ENCODE measurements at regions not wholly inside any gene's neighbourhood (a gene's known extent, or its start where the extent isn't known, plus 50 kb on each side); places are given as distances from the start of the nearest gene placed in this dataset.
A peak's percentile ranks its signal among the peaks of the same experiment; 100 is the strongest.
"Not testable (repeated sequence)": the region's sequence is repeated elsewhere in the genome, so short reads cannot be mapped to it uniquely, and the experiment has no call there.

GRCh38 chr16:88241404-88242311, 141.1 kb upstream of the ZNF469 start:
- H3K27ac ChIP-seq (ENCODE audit: extremely low read depth, low read depth, low read length); H3K4me2 ChIP-seq (ENCODE audit: insufficient read depth, low read length); H2AFZ ChIP-seq (ENCODE audit: low read depth, low read length); in situ Hi-C loops (cut with MboI); CTCF ChIA-PET (ENCODE audit: low intra/inter-chr PET ratio); DNase-seq (ENCODE audit: extremely low read depth in 1 of 4, low spot score in 3 of 4); H3K9ac ChIP-seq (ENCODE audit: insufficient read depth in 1 of 2, low read depth in 2 of 2, low read length in 2 of 2); BruUV-seq (replicated peaks); H3K9me3 ChIP-seq (replicated peaks; ENCODE audit: control insufficient read depth, insufficient read depth, low read depth, low read length); ATAC-seq; H3K27me3 ChIP-seq (ENCODE audit: control insufficient read depth in 2 of 2, insufficient read depth in 2 of 2, low read length in 2 of 2); H3K9me1 ChIP-seq (ENCODE audit: control insufficient read depth, insufficient read depth, low read length); H3K4me3 ChIP-seq; H3K79me2 ChIP-seq (ENCODE audit: control insufficient read depth, insufficient read depth, low read length); H3K36me3 ChIP-seq (ENCODE audit: control insufficient read depth, insufficient read depth, low read length); intact Hi-C loops (cut with micrococcal nuclease); FAIRE-seq; H4K20me1 ChIP-seq (replicated peaks; ENCODE audit: control insufficient read depth, insufficient read depth, low read length); TF ChIP-seq REST (CRISPR knock-in tag; IDR thresholded peaks at IDR 0.05; ENCODE audit: low read depth): not testable (repeated sequence)
- POLR2A ChIA-PET = interaction anchor here (1.0 kb wide), 1 partner anchor 299 kb away, joined by 4 read pairs; no protein-coding TSS in a partner anchor
- peaks cover 0 to 20% of the 10 kb centered on the region in 2 experiments; a peak in 3 of 5 replicates for H3K4me1 ChIP-seq (replicated peaks in 1 of 2; ENCODE audit: control insufficient read depth in 2 of 2, insufficient read depth in 2 of 2, low read length in 2 of 2)
- TF ChIP-seq REST (IDR thresholded peaks at IDR 0.05; ENCODE audit: borderline replicate concordance) (peak; percentile 16; the same call in 1 of the 2 replicates), CTCF (IDR thresholded peaks at IDR 0.05 in 2 of 3, conservative IDR thresholded peaks at IDR 0.05 in 1 of 3; ENCODE audit: insufficient read depth in 2 of 3, low read depth in 1 of 3, low read length in 3 of 3) (peak in 2 of 3 experiments; percentile 26 to 29; a peak in 2 of 6 replicates), ZNF584 (CRISPR knock-in tag; IDR thresholded peaks at IDR 0.05; ENCODE audit: low read depth) (0 out of 2 replicates have a peak, but pooled peaks have one; percentile 31)
- 4% methylated on average over 11 of the region's 19 CpGs for WGBS (ENCODE audit: insufficient coverage, low coverage, missing lambda C conversion rate)

All from K562 (cell line).